HG02763 (cell line): ENCODE measurements at regions not wholly inside any gene's neighbourhood (a gene's known extent, or its start where the extent isn't known, plus 50 kb on each side); places are given as distances from the start of the nearest gene placed in this dataset.
"Not testable (repeated sequence)": the region's sequence is repeated elsewhere in the genome, so short reads cannot be mapped to it uniquely, and the experiment has no call there.

ENCODE experiments used
- ATAC-seq: cut with Tn5 transposase; IDR thresholded peaks from one replicate; pipeline ENCODE4 v1.9.1; 2021; ENCODE audit warnings: mild to moderate bottlenecking, moderate library complexity; ENCODE audit not compliant: unreplicated experiment

GRCh38 chr4:27913738-27914137 lies 1053.1 kb downstream of the STIM2 start:
- no peak for ATAC-seq

GRCh38 chr4:27915822-27916221 lies 1055.2 kb downstream of the STIM2 start:
- no peak for ATAC-seq

- ATAC-seq, result no peak
These were observed 1056.0 kb downstream of the STIM2 start for GRCh38 chr4:27916452-27917184.

- no peak for ATAC-seq
These were observed 1056.7 kb downstream of the STIM2 start for GRCh38 chr4:27917381-27917780.

GRCh38 chr4:27921231-27921630 lies 1060.6 kb downstream of the STIM2 start:
- no peak for ATAC-seq

GRCh38 chr4:27928761-27929540 lies 1068.3 kb downstream of the STIM2 start:
- ATAC-seq, result no peak

- ATAC-seq, result no peak
These were observed 1069.7 kb downstream of the STIM2 start for GRCh38 chr4:27930291-27930690.

- ATAC-seq, result no peak
These were observed 1070.3 kb downstream of the STIM2 start for GRCh38 chr4:27930976-27931375.

GRCh38 chr4:27931584-27931983 lies 1070.9 kb downstream of the STIM2 start:
- ATAC-seq, result no peak

- no peak for ATAC-seq
These were observed 1074.2 kb downstream of the STIM2 start for GRCh38 chr4:27934871-27935270.

GRCh38 chr4:27946799-27947198 lies 1086.2 kb downstream of the STIM2 start:
- no peak for ATAC-seq

- no peak for ATAC-seq
These were observed 1086.7 kb downstream of the STIM2 start for GRCh38 chr4:27947302-27947701.

GRCh38 chr4:27964095-27964494 lies 1103.5 kb downstream of the STIM2 start:
- ATAC-seq, result no peak

GRCh38 chr4:27966664-27967063 lies 1106.0 kb downstream of the STIM2 start:
- no peak for ATAC-seq

GRCh38 chr4:27973056-27973455 lies 1112.4 kb downstream of the STIM2 start:
- no peak for ATAC-seq

GRCh38 chr4:27973700-27974099 lies 1113.1 kb downstream of the STIM2 start:
- no peak for ATAC-seq

- ATAC-seq, result no peak
These were observed 1113.7 kb downstream of the STIM2 start for GRCh38 chr4:27974339-27974738.

GRCh38 chr4:27974881-27975280 lies 1114.2 kb downstream of the STIM2 start:
- not testable (repeated sequence) for ATAC-seq

GRCh38 chr4:27978427-27979109 lies 1117.9 kb downstream of the STIM2 start:
- not testable (repeated sequence) for ATAC-seq

- no peak for ATAC-seq
These were observed 1124.9 kb downstream of the STIM2 start for GRCh38 chr4:27985522-27985921.

- no peak for ATAC-seq
These were observed 1125.8 kb downstream of the STIM2 start for GRCh38 chr4:27986476-27986875.

- ATAC-seq, result no peak
These were observed 1141.1 kb downstream of the STIM2 start for GRCh38 chr4:28001698-28002097.
